Astrocyte (in vitro differentiated cells and primary cell): ENCODE measurements at regions not wholly inside any gene's neighbourhood (a gene's known extent, or its start where the extent isn't known, plus 50 kb on each side); places are given as distances from the start of the nearest gene placed in this dataset.

ENCODE experiments used
- DNase-seq: peaks from one replicate; pipeline ENCODE4 v3.0.0-alpha.2; 2010; ENCODE audit warnings: low read depth
- FAIRE-seq: peaks from 2 replicates; lab custom pipeline; 2011; peaks lifted over from hg19 to GRCh38; lab: Jason Lieb, UNC
- H2AFZ ChIP-seq: 2 replicates; pipeline ENCODE4 v1.6.0; 2012; ENCODE audit warnings: low read depth, low read length, inconsistent platforms
- H3K27ac ChIP-seq: 2 replicates; pipeline ENCODE4 v1.5.1; 2011; ENCODE audit warnings: low read depth, low read length, inconsistent platforms
- H3K27me3 ChIP-seq: 2 replicates; pipeline ENCODE4 v1.6.0; 2011; ENCODE audit warnings: low read length, inconsistent platforms; ENCODE audit not compliant: insufficient read depth
- H3K36me3 ChIP-seq: 2 replicates; pipeline ENCODE4 v1.5.1; 2011; ENCODE audit warnings: low read length, inconsistent platforms; ENCODE audit not compliant: insufficient read depth
- H3K4me1 ChIP-seq: 2 replicates; pipeline ENCODE4 v1.5.1; 2011; ENCODE audit warnings: low read length, inconsistent platforms; ENCODE audit not compliant: insufficient read depth
- H3K4me2 ChIP-seq: 2 replicates; pipeline ENCODE4 v1.6.0; 2012; ENCODE audit warnings: low read length, inconsistent platforms
- H3K4me3 ChIP-seq: 2 replicates; pipeline ENCODE4 v1.5.1; 2011; ENCODE audit warnings: low read depth, mild to moderate bottlenecking, low read length, inconsistent platforms; ENCODE audit not compliant: insufficient read depth
- H3K79me2 ChIP-seq: 2 replicates; pipeline ENCODE4 v1.6.0; 2012; ENCODE audit warnings: mild to moderate bottlenecking, low read length, inconsistent platforms; ENCODE audit not compliant: insufficient read depth
- H3K9ac ChIP-seq: 2 replicates; pipeline ENCODE4 v1.6.0; 2012; ENCODE audit warnings: mild to moderate bottlenecking, low read length, inconsistent platforms
- H3K9me3 ChIP-seq: 2 replicates; pipeline ENCODE4 v1.5.1; 2012; ENCODE audit warnings: low read depth, mild to moderate bottlenecking, low read length, inconsistent platforms; ENCODE audit not compliant: insufficient read depth
- H4K20me1 ChIP-seq: 2 replicates; pipeline ENCODE4 v1.6.0; 2012; ENCODE audit warnings: low read length, inconsistent platforms; ENCODE audit not compliant: insufficient read depth
- H3K27ac Mint-ChIP-seq: one replicate; pipeline ENCODE4 v1.8.0; 2021; ENCODE audit warnings: mild to moderate bottlenecking, mixed read lengths; ENCODE audit not compliant: unreplicated experiment
- H3K27me3 Mint-ChIP-seq: one replicate; pipeline ENCODE4 v1.8.0; 2021; ENCODE audit warnings: low read depth, mixed read lengths; ENCODE audit not compliant: unreplicated experiment
- H3K36me3 Mint-ChIP-seq: one replicate; pipeline ENCODE4 v1.8.0; 2021; ENCODE audit warnings: low read depth, mixed read lengths; ENCODE audit not compliant: unreplicated experiment
- H3K4me1 Mint-ChIP-seq: one replicate; pipeline ENCODE4 v1.8.0; 2021; ENCODE audit warnings: low read depth, mixed read lengths; ENCODE audit not compliant: unreplicated experiment
- H3K4me3 Mint-ChIP-seq: one replicate; pipeline ENCODE4 v1.8.0; 2021; ENCODE audit warnings: mild to moderate bottlenecking, moderate library complexity, mixed read lengths; ENCODE audit not compliant: unreplicated experiment
- H3K9me3 Mint-ChIP-seq: one replicate; pipeline ENCODE4 v1.8.0; 2021; ENCODE audit warnings: mild to moderate bottlenecking, mixed read lengths; ENCODE audit not compliant: unreplicated experiment
- CTCF ChIP-seq: IDR thresholded peaks from 2 replicates; pipeline ENCODE4 v1.5.1; 2011; ENCODE audit warnings: low read depth, mild to moderate bottlenecking, inconsistent platforms, low read length, moderate library complexity; ENCODE audit not compliant: insufficient read depth
- EZH2 ChIP-seq: IDR thresholded peaks from 2 replicates; pipeline ENCODE4 v1.6.1; 2012; ENCODE audit warnings: mild to moderate bottlenecking, low read length, inconsistent platforms; ENCODE audit not compliant: insufficient read depth

DNA sequence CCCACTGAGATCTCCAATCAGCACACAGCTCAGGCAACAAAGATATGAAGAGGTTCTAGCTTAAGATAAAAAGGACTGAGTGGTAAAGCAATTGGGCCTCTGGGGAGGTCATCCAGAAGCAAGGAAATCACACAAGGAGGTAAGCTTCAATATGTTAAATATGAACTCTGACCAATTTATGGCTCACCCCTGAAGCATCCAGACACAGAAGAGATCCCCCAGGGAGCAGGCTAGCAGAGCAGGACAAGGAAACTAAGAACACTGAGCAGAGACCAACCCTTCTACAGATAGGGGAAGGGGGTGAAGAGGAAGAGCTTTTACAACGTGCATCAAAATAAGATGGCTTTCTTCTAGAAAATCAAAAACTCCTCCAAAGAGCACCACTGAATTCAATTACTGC lies 616.2 kb downstream of the DNAH5 start:
- Mint-ChIP-seq H3K27me3 (no peaks in the 10 kb centered on the region), H3K36me3 (no peaks in the 10 kb centered on the region), H3K4me1 (peaks cover 33% of the 10 kb centered on the region)

GRCh38 chr5:13325765-13326164 lies 618.7 kb downstream of the DNAH5 start:
- Histone ChIP-seq H3K36me3 (no peaks in the 10 kb centered on the region), H3K79me2 (no peaks in the 10 kb centered on the region), H3K27ac (peak overlapping the region; percentile 11), H3K9ac (no peak overlapping the region), H2AFZ (peak overlapping the region; percentile 29), H3K4me2 (peak overlapping the region; percentile 42), H3K4me3 (no peak overlapping the region), H3K4me1 (peaks cover 15% of the 10 kb centered on the region), H3K27me3 (no peaks in the 10 kb centered on the region), H3K9me3 (no peaks in the 10 kb centered on the region), H4K20me1 (no peaks in the 10 kb centered on the region)
- FAIRE-seq (no peak), DNase-seq (peak; percentile 74)
- TF ChIP-seq EZH2 = no peak
- no peak for TF ChIP-seq CTCF
- no peak overlapping the region for H3K4me3 Mint-ChIP-seq
- H3K36me3 Mint-ChIP-seq = no peaks in the 10 kb centered on the region
- peak overlapping the region; percentile 89 for H3K27ac Mint-ChIP-seq
- no peaks in the 10 kb centered on the region for H3K27me3 Mint-ChIP-seq
- peaks cover 33% of the 10 kb centered on the region for H3K4me1 Mint-ChIP-seq
- no peaks in the 10 kb centered on the region for H3K9me3 Mint-ChIP-seq

More for the DNA sequence above, 616.2 kb downstream of the DNAH5 start:
- Histone ChIP-seq H3K36me3 (no peaks in the 10 kb centered on the region), H3K9ac (no peak overlapping the region), H3K4me1 (peaks cover 15% of the 10 kb centered on the region), H4K20me1 (no peaks in the 10 kb centered on the region), H3K27me3 (no peaks in the 10 kb centered on the region), H3K4me3 (no peak overlapping the region), H3K27ac (no peak overlapping the region), H3K4me2 (peak overlapping the region; percentile 45), H2AFZ (peak overlapping the region; percentile 43), H3K9me3 (no peaks in the 10 kb centered on the region), H3K79me2 (no peaks in the 10 kb centered on the region)
- Mint-ChIP-seq H3K9me3 (no peaks in the 10 kb centered on the region), H3K4me3 (no peak overlapping the region), H3K27ac (peak overlapping the region; percentile 82)
- DNase-seq (peak; percentile 23), FAIRE-seq (no peak)
- no peak for TF ChIP-seq EZH2

DNA sequence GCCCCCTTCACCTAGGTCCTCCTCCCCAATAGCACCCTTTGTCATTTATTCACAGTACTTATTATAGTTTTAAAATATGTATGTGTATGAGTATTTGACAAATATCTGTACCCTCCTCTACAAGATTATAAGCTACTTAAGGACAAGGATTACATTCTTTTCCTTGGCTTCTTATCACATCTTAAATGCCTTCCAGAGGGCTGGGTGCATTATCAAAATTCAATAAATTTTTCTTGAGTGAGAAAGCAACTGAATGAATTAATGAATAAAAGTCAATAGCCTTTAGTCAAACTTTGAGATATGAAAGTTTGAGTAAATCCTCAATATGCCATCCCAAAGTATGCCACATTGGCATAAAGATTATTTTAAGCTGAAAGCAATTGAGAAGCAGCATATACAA lies 621.7 kb downstream of the DNAH5 start:
- H3K4me2 ChIP-seq = no peak overlapping the region
- no peak overlapping the region for H3K4me3 ChIP-seq
- peaks cover 8% of the 10 kb centered on the region for H3K4me1 ChIP-seq
- H3K79me2 ChIP-seq = no peaks in the 10 kb centered on the region
- Mint-ChIP-seq H3K4me3 (no peak overlapping the region), H3K4me1 (peaks cover 24% of the 10 kb centered on the region), H3K36me3 (no peaks in the 10 kb centered on the region), H3K27me3 (no peaks in the 10 kb centered on the region), H3K27ac (no peak overlapping the region), H3K9me3 (no peaks in the 10 kb centered on the region)
- H3K36me3 ChIP-seq = no peaks in the 10 kb centered on the region
- no peaks in the 10 kb centered on the region for H4K20me1 ChIP-seq
- DNase-seq = peak; percentile 14
- no peak for FAIRE-seq
- TF ChIP-seq EZH2 (no peak), CTCF (no peak)
- H3K27ac ChIP-seq = no peak overlapping the region
- H3K9me3 ChIP-seq = no peaks in the 10 kb centered on the region
- H3K9ac ChIP-seq = no peak overlapping the region
- H2AFZ ChIP-seq = no peak overlapping the region
- no peaks in the 10 kb centered on the region for H3K27me3 ChIP-seq
